ENCODE measurements at regions not wholly inside any gene's neighbourhood (a gene's known extent, or its start where the extent isn't known, plus 50 kb on each side); places are given as distances from the start of the nearest gene placed in this dataset.

DNA sequence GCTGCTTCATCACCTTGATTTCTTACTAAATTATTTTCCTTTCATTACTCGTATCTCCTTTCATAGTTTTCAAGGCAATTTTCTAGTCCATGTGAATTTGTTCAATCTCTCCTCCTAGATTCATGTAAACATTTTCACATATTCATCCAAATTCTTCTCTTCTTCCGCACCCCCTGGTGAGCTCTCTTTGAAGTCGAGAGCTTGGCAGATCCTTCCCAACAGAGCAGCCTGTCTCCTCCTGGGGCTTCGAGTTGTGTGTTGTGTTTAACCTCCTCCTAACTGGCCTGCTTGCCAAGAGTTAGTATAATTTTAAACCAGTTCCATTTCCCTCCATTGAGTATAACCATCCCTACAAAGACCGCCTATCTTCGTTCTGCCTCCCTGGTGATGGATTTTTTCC is 272.4 kb upstream of the CELF2 start:
- TF ChIP-seq EZH2 (IDR thresholded peaks at IDR 0.05; ENCODE audit: low read depth) = no peak
- TF ChIP-seq, protein P1, sequence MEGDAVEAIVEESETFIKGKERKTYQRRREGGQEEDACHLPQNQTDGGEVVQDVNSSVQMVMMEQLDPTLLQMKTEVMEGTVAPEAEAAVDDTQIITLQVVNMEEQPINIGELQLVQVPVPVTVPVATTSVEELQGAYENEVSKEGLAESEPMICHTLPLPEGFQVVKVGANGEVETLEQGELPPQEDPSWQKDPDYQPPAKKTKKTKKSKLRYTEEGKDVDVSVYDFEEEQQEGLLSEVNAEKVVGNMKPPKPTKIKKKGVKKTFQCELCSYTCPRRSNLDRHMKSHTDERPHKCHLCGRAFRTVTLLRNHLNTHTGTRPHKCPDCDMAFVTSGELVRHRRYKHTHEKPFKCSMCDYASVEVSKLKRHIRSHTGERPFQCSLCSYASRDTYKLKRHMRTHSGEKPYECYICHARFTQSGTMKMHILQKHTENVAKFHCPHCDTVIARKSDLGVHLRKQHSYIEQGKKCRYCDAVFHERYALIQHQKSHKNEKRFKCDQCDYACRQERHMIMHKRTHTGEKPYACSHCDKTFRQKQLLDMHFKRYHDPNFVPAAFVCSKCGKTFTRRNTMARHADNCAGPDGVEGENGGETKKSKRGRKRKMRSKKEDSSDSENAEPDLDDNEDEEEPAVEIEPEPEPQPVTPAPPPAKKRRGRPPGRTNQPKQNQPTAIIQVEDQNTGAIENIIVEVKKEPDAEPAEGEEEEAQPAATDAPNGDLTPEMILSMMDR (conservative IDR thresholded peaks at IDR 0.05) = no peak
